ENCODE measurements at regions not wholly inside any gene's neighbourhood (a gene's known extent, or its start where the extent isn't known, plus 50 kb on each side); places are given as distances from the start of the nearest gene placed in this dataset.

DNA sequence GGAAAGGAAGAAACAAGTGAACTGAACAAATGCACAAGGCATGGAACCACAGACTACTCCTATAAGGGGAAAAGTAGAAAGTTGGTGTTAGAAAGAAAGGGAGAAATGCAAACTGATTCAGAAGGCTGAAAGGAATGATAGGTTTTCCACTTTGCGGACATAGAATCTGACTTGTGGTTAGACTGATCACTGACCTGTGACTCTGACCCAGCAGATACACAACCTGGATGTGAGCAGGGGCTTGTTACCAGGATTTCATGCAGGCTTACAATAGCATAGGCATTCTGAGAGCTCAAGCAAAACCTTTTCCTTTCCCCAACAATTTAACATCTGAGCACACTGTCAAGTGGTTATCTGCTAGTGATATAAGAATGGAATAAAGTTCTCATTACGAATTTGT lies 237.0 kb upstream of the CDH20 start:
- Histone ChIP-seq H3K4me3 (ENCODE audit: low read depth, low read length) (no peak overlapping the region), H3K27me3 (replicated peaks; ENCODE audit: control insufficient read depth, insufficient read depth, low read length) (no peaks in the 10 kb centered on the region), H3K9me3 (no peaks in the 10 kb centered on the region), H3K4me1 (no peaks in the 10 kb centered on the region), H3K36me3 (ENCODE audit: control insufficient read depth, insufficient read depth, low read length) (no peaks in the 10 kb centered on the region)
- TF ChIP-seq, protein P1, sequence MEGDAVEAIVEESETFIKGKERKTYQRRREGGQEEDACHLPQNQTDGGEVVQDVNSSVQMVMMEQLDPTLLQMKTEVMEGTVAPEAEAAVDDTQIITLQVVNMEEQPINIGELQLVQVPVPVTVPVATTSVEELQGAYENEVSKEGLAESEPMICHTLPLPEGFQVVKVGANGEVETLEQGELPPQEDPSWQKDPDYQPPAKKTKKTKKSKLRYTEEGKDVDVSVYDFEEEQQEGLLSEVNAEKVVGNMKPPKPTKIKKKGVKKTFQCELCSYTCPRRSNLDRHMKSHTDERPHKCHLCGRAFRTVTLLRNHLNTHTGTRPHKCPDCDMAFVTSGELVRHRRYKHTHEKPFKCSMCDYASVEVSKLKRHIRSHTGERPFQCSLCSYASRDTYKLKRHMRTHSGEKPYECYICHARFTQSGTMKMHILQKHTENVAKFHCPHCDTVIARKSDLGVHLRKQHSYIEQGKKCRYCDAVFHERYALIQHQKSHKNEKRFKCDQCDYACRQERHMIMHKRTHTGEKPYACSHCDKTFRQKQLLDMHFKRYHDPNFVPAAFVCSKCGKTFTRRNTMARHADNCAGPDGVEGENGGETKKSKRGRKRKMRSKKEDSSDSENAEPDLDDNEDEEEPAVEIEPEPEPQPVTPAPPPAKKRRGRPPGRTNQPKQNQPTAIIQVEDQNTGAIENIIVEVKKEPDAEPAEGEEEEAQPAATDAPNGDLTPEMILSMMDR (IDR thresholded peaks at IDR 0.05; ENCODE audit: insufficient read depth in 1 of 2, low read depth in 1 of 2, low read length in 1 of 2, severe bottlenecking in 1 of 2, unreplicated experiment in 1 of 2), result no peak
- intact Hi-C loops (cut with micrococcal nuclease; ENCODE audit: unreplicated experiment), result no loop called here
- Mint-ChIP-seq H3K27ac (ENCODE audit: unreplicated experiment) (no peak overlapping the region), H3K4me1 (ENCODE audit: low read depth, unreplicated experiment) (no peaks in the 10 kb centered on the region), H3K36me3 (ENCODE audit: insufficient read depth, unreplicated experiment) (no peaks in the 10 kb centered on the region), H3K9me3 (ENCODE audit: unreplicated experiment) (no peaks in the 10 kb centered on the region), H3K4me3 (ENCODE audit: unreplicated experiment) (no peak overlapping the region), H3K27me3 (ENCODE audit: insufficient read depth, unreplicated experiment) (peaks cover 4% of the 10 kb centered on the region)
- CTCF ChIA-PET, result no interaction called here
- BruUV-seq (replicated peaks), result no TSS peak
- POLR2A ChIA-PET, result no interaction called here
- DNase-seq, result no peak

DNA sequence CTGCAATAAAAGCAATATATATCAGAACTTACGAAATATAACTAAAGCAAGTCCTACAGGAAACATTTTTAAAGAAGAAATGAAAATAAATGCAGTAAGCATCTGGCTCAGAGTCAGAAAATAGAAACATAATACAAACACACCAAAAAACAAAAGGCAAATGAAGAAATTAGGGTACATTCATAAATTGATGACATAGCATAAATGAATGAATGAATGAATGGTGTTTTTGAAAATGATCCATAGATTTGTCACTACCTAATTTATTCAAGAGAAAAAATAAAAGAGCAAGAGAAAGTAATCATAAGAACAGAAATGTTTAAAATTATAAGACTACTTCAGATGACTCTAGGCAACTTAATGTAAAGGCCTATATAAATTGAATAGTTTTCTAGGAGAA lies 226.1 kb upstream of the CDH20 start:
- Mint-ChIP-seq H3K4me3 (ENCODE audit: unreplicated experiment) (no peak overlapping the region), H3K4me1 (ENCODE audit: low read depth, unreplicated experiment) (no peaks in the 10 kb centered on the region), H3K27ac (ENCODE audit: unreplicated experiment) (no peak overlapping the region), H3K9me3 (ENCODE audit: unreplicated experiment) (no peaks in the 10 kb centered on the region), H3K27me3 (ENCODE audit: insufficient read depth, unreplicated experiment) (no peaks in the 10 kb centered on the region), H3K36me3 (ENCODE audit: insufficient read depth, unreplicated experiment) (no peaks in the 10 kb centered on the region)
- TF ChIP-seq, protein P1 (IDR thresholded peaks at IDR 0.05; ENCODE audit: insufficient read depth in 1 of 2, low read depth in 1 of 2, low read length in 1 of 2, severe bottlenecking in 1 of 2, unreplicated experiment in 1 of 2), result no peak
- no peaks in the 10 kb centered on the region for H3K4me1 ChIP-seq
- H3K36me3 ChIP-seq (ENCODE audit: control insufficient read depth, insufficient read depth, low read length), result no peaks in the 10 kb centered on the region
- POLR2A ChIA-PET, result no interaction called here
- no peak overlapping the region for H3K4me3 ChIP-seq (ENCODE audit: low read depth, low read length)
- CTCF ChIA-PET, result no interaction called here
- BruUV-seq (replicated peaks), result no TSS peak
- no peaks in the 10 kb centered on the region for H3K9me3 ChIP-seq
- no peaks in the 10 kb centered on the region for H3K27me3 ChIP-seq (replicated peaks; ENCODE audit: control insufficient read depth, insufficient read depth, low read length)
- intact Hi-C loops (cut with micrococcal nuclease; ENCODE audit: unreplicated experiment), result no loop called here
- DNase-seq, result no peak

DNA sequence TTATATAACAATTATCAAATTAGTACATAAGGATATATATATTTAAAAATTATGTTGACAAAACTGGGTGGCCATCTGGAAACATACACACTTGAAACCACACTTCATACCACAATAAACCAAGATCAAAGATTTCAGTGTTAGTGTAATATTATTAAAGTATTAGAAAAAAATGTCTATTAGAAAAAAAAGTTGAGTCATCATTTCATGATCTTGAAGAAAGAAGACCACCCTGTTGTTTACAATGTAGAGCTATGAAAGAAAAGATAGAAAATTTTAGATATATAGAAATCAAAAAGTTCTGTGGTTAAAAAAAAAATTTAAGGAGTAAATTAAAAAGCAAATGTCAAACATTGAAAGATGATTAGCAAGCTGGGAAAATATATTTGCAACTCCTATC lies 224.5 kb upstream of the CDH20 start:
- no peak overlapping the region for H3K27ac Mint-ChIP-seq (ENCODE audit: unreplicated experiment)
- Histone ChIP-seq H3K4me3 (ENCODE audit: low read depth, low read length) (no peak overlapping the region), H3K9me3 (no peaks in the 10 kb centered on the region), H3K27me3 (replicated peaks; ENCODE audit: control insufficient read depth, insufficient read depth, low read length) (no peaks in the 10 kb centered on the region), H3K4me1 (no peaks in the 10 kb centered on the region), H3K36me3 (ENCODE audit: control insufficient read depth, insufficient read depth, low read length) (no peaks in the 10 kb centered on the region)
- H3K9me3 Mint-ChIP-seq (ENCODE audit: unreplicated experiment), result no peaks in the 10 kb centered on the region
- no peaks in the 10 kb centered on the region for H3K36me3 Mint-ChIP-seq (ENCODE audit: insufficient read depth, unreplicated experiment)
- POLR2A ChIA-PET, result no interaction called here
- BruUV-seq (replicated peaks), result no TSS peak
- intact Hi-C loops (cut with micrococcal nuclease; ENCODE audit: unreplicated experiment), result no loop called here
- no peak overlapping the region for H3K4me3 Mint-ChIP-seq (ENCODE audit: unreplicated experiment)
- H3K4me1 Mint-ChIP-seq (ENCODE audit: low read depth, unreplicated experiment), result no peaks in the 10 kb centered on the region
- no peak for DNase-seq
- CTCF ChIA-PET, result no interaction called here
- no peaks in the 10 kb centered on the region for H3K27me3 Mint-ChIP-seq (ENCODE audit: insufficient read depth, unreplicated experiment)
- TF ChIP-seq, protein P1 (IDR thresholded peaks at IDR 0.05; ENCODE audit: insufficient read depth in 1 of 2, low read depth in 1 of 2, low read length in 1 of 2, severe bottlenecking in 1 of 2, unreplicated experiment in 1 of 2), result no peak

All from Caco-2 (cell line).